Stimulated activated CD4-positive, alpha-beta T cell treated with anti-CD3 and anti-CD28 coated beads, Interleukin-4, amount 100 ng/mL, for 48 hours (primary cell): ENCODE measurements at regions not wholly inside any gene's neighbourhood (a gene's known extent, or its start where the extent isn't known, plus 50 kb on each side); places are given as distances from the start of the nearest gene placed in this dataset.
"Not testable (repeated sequence)": the region's sequence is repeated elsewhere in the genome, so short reads cannot be mapped to it uniquely, and the experiment has no call there.

Experiments
- DNase-seq, 2 donors: peaks; one replicate each; pipeline ENCODE4 v3.0.0-alpha.2; 2020; ENCODE audit warnings: low read depth in 2 of 2

DNA sequence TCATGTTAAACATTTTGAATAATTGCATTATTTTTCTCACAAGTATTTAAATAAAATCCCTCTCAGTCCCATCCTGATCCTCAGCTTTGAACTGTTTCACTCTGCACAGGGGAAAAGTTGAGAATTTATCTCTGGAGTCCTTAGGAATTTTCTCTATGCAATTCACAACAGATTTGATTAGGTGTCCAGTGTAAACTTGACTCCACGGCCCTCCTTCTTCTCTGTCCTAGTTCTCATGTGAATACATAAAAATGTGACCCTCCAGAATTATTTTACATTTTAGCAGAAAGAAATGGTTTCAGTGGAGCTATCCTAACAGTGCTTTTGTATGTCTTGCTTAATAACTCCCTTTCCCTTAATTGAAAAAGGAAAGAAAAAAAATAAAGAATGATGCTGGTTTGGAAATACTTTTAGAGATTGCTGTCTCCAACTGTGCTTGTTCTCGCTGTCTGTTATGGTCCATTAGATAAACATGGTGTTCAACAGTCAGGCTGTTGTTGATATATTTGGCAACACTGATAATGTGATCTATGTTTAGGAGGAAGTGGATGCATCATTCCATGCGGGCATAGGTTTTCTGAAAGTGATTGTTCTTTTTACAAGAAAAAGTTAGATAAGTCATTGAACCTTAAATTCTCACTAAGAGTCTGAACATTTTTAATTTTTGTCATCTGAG is 599.4 kb upstream of the CITED2 start:
- no peak for DNase-seq

DNA sequence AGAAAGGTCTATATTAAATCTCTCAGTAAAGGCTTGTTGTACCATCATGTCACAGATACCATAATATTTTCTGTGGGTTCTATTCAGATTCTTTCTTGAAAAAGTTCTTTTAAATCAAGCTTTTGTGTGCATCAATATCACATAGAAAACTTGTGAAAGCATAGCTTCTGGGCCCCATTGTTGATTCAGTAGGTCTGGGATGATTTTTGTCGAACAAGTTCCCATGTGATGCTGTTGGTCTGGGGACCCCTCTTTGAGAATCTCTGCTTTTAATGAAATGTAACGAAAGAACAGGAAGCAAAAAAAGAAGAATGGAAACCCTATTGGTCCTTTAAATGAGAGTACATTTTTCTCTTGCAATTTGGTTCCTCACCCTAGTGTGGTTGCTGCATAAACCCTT is 597.7 kb upstream of the CITED2 start:
- DNase-seq: no peak

DNA sequence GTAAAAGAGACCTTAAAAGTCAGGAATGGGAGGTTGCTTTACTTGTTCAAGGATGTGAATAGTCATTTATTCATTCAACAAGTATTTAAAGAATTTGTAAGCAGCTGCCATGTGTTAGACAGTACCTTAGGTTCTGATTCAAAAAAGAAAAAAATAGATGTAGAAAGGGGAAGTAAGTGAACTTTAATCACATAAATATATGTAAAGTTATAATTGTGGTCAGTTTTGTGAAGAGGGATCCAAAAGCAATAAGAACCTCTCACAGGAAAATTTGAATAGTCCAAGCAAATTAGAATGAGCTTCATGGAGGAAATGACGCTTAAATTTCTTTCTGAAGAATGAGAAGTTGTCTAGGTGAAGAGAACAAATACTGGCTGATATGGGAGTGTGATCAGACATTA is 596.1 kb upstream of the CITED2 start:
- DNase-seq: no peak

DNA sequence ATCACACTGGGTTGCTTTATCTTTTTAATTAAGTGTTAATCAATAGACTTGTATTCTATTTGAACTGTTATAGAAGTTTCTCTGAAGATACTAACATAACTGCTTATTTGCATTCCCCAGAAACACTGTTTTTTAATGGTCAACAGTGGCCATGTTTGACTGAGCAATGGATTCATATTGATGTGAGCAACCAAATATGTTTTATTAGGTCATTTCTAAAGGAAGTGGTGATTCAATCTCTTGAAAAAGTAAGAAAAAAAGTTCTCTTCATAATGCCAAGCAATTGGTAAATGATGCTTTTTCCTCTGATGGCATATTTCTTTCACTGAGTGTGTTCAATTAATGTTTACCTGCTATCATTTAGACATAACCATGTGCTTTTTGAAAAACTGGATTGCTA is 593.0 kb upstream of the CITED2 start:
- no peak for DNase-seq

DNA sequence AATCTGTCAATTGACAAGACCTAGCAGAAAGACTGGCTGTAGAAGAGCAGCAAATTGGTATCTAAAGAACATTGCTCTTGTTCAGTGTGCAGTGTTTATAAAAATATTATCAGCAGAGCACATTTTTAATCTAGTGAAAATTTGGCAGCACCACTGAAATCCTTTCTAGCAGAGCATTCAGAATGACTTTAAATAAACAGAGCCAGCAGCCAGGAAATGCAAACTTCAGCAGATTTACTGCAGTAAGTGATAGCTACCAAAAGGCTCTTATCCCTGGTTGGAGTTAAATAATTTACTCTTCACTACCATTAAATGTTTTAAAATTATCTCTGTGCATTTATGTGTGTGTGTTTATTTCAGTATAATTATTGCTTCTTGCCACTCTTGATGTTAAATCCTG is 590.9 kb upstream of the CITED2 start:
- DNase-seq: no peak

DNA sequence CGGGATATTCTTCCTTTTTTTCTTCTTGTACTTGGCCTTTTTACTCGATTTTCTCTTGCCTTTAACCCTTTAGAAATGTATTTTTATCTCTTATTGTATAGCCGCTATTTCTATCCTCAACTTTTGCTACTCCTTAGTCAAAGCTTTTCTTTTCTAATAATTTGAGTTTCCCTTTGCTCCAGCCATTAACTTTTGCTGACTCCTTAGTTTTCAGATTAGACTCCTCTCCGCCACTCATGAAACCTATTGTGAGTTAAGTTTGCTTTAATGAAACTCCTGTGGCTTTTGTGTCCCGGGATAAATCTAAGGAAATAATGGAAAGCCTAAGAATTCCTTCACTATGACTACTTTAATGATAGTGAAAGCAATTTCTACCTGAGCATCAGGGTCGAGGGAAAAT is 590.3 kb upstream of the CITED2 start:
- DNase-seq: no peak

DNA sequence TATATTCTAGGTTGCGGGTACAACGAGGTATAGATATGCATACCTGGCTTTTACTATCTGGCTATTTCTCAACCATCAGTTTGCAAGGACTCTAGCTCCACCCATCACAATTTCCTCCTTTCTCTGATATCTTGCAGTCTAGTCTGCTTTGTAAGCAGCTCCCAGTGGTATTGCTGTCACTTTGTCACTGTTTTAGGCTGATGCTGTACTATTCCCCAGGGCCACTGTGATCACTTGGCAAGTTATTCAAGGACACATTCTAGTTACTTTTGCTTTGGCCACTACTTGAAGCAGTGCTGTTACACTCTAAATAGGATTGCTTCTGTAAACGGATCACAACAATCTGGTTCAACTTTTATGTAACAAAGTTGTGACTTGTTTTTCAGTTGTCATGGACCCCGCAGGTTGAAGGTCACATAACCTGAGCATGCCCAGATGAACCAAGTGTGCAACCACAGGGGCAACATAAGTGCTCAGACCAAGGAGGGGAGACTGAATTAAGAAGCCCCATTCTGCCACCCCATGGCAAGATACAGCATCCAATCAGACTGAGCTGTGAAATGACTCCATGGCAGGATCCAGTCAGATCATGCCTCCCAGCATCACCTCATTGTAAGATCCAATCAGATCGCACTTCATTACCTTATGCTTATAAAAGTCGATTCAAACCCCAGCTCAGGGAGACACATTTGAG is 588.4 kb upstream of the CITED2 start:
- DNase-seq: no peak

DNA sequence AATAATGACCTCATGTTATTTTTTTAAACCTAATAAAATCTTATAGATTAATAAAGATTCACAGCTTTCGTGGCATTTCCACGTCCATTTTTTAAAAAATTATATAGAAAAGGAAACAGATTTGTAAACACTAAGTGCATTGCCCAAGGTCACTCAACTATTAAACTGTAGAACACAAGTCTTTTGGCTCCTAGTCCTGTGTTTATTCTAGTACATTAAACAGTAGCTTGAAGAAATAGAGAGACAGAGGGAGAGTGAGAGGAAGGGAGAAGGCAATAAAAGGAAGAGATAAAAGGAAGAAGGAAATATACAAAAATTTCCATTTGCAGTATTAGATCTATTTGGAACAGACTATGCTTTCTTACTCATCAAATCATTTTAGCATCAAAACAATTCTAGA is 586.7 kb upstream of the CITED2 start:
- DNase-seq: no peak

DNA sequence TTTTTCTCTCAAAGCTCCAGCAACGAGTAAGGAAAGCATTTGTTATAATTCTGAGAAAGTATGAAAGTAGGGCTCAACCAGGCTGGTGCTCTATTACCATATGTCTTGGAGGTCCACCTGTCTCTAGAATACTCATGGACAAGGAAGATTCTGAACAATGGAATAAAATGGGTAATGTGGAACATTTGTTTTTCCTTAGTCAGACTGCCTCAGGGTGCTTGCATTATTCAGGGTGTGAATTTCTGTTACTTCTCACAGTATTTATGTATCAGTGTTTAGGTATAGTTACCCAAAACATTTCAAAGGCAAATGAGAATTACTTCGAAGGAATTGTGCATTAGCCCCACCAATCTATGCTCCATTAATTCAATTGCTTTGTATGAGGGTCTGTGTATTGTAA is 586.2 kb upstream of the CITED2 start:
- no peak for DNase-seq

DNA sequence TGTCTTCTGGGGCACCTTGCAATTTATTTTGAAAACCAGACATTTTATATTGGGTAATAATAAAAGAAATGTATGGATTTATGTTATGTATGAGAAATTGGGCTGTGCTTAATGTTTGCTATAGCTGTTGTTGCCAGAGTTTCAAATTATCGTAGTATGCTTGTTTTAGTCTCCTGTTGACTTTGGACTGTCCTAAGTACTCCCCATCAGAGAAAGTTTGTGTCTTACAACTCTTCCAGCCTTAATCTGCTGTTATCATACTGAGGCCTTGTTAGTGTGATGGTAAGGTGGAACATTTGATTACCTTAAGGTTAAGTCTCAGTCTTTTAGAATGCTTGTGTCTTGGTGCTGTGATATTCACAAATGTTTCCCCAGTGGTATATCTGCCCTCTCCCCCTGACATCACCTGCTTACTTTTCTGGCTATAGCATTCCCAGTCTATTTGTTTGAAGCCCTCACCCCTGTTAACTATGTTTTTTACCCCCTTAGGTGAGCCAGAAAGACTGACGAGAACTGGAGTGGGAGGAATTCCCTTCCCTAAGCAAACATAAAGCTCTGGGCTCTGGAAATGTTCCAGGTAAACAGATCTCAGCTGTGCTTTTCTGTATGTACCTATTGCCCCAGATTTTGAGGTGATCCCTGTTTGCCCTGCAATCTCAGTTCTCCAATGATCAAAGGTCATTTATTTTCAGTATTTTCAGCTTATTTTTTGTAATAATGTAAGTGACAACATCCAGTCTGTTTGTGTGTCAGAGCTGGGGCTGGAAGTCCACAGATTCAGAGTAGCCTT is 581.1 kb upstream of the CITED2 start:
- DNase-seq: no peak

DNA sequence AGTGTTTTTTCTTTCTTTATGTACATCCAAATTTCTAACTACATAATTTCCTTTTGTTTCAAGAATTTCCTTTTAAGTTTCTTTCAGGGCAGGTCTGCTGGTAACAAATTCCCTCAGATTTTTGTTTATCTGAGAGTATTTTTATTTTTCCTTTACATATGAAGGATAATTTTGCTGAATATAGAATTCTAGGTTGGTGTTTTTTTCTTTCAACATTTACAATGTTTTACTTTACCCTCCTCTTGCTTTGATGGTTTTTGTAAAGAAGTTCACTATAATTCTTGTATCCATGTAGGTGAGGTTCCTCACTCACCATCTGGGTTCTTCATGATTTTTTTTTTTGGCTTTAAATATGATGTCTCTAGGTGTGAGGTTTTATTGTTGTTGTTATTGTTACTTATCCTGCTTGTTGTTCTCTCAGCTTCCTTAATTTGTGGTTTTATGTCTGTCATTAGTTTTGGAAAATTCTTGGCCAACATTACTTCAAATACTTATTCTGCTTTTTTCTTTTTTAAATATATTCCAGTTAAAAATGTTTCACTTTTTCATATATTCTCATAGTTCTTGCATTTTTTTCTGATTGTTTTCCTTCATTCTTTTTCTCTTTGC is 580.1 kb upstream of the CITED2 start:
- no peak for DNase-seq

DNA sequence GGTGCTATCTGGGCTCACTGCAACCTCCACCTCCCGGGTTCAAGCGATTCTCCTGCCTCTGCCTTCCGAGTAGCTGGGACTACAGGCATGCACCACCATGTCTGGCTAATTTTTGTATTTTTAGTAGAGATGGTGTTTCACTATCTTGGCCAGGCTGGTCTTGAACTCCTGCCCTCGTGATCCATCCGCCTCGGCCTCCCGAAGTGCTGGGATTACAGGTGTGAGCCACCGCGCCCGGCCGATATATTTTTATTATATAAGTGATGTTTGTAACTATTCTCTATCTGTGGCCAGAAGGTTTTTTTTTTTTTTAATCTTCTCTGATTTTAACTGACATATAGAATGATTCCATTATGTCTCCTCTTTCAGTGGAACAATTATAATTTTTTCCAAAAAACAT is 579.3 kb upstream of the CITED2 start:
- DNase-seq: not testable (repeated sequence)

DNA sequence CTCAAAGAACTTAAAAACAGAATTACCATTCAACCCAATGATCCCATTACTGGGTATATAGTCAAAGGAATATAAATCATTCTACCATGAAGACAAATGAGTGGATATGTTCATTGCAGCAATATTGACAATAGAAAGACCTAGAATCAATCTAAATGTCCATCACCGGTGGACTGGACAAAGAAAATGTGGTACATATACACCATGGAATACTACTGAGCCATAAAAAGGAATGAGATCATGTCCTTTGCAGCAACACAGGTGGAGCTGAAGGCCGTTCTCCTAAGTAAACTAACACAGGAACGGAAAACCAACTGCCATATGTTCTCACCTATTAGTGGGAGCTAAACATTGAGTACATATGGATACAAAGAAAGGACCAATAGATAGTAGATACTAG is 576.7 kb upstream of the CITED2 start:
- DNase-seq: no peak

DNA sequence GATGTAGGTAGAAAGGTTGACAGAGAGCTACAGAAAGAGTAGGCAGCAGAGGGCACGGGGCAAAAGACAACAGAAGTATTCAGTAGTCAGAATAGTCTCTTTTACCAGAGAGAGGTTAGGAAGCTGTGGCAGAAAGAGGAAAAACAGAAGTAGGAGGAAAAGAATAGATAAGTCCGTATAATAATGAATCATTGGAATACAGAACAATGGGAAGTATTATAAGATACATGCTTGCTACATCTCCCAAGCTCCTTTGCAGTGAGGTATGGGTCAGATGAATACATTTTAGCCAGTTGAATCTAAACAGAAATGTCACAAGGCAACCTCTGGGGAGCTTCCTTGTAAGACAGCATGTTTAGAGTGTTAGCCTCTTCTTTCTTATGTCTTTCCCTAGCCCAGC is 570.5 kb upstream of the CITED2 start:
- no peak for DNase-seq

DNA sequence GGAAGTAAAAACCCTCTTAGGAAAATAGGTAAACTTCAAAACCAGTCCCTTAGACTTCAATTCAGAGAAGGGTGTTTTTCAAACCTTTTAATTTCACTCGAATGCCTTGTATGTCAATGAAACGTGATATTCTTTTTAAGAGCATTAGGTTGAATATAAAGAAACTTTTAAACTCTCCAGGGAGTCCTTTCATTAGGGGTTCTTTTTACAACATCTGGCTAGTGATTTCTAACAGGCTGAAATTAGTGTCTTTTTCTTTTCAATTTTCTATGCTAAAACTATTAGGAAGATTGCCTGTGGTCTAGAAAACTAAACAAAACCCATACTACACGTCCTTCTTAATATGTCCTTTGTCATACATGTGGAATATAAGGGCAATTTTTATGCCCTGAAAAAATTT is 569.7 kb upstream of the CITED2 start:
- DNase-seq: no peak

DNA sequence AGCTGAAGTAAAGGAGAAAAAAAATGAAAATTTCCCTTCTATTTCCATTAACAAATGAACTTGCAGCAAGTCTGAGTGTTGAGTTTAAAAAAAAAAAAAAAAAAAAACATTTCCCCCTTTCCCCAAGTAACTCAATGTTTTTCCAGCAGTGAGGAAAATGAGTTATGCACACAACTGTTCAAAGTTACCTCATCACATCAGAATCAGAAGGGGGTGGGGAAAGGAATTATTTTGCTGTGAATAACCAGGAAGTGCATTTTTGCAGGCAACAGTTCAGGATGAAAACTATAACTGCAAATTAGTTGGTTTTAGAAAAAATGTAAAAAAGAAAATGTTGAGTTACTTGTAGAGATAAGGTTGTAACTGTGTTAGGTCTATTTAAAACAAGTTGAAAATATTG is 568.9 kb upstream of the CITED2 start:
- no peak for DNase-seq

DNA sequence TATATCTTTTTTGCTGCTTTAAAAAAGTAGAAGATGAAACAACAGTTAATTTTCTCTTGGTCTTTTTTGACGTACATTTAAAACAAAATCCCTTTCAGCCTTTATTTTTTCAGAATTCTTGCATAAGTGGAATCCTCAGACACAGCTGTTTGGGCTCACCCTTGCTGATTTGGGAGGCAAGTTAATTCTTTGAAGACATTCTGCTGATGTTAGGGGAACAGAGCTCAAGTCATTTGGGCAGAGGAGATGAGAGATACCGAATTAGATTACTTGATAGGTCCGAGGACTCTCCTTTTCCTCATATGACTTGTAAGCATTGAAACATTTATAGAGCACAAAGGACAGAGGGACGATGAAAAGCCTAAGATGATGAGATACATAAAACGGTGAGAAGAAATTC is 567.9 kb upstream of the CITED2 start:
- no peak for DNase-seq

DNA sequence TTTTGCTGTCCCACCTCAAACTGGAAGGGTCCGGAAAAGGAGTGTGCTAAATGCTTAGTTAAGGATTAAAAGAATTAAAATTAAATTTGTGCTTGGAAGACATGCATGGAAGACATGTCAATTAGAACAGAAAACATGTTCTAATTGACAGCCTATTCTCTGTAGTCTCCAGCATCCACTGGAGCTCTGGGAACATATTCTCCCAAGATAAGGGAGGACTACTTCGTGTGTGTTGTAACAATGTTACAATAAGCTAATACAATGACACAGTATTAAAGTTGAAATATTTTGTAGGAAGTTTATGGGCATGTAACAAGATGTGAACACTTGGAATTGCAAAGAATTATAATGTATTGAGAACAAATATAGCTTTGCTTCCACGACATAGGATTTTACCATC is 567.4 kb upstream of the CITED2 start:
- DNase-seq: no peak

DNA sequence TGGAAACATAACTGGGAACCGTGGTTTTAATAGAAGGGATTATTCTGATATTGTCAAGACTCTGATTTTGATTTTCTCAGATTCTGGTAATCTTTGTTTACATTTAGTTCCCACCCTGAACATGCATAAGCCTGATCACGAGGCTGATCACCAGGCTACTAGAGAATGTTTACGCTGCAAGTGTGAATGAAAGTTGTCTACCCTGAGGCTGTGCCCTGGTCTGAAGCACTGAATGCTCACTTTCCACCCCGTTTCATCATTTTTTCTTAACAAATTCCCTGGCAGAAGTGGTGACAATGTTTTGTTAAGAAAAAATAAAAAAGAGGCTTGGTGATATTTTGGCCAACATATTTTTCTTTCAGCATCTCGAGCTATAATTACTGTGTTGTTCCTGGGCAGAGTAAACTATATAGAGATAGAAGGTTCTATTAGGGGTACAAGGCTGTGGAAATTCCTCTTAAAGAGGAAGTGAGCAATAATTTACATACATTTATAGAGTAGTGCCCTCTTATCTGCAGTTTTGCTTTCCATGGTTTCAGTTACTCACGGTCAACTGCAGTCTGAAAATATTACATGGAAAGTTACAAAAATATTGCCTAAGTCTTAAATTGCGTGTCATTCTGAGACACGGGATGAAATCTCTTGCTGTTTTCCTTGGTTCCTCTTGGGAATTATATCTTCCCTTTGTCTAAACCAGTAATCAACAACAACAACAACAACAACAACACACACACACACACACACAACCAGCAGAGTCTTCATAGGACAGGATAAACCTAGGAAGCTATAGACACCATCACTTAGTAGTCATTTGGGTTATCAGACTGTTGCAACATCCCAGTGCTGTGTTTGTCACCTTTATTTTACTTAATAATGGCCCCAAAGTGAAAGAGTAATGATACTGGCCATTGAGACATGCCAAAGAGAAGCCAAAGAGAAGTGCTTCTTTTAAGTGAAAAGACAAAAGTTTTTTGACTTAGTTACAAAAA is 566.6 kb upstream of the CITED2 start:
- DNase-seq: no peak

DNA sequence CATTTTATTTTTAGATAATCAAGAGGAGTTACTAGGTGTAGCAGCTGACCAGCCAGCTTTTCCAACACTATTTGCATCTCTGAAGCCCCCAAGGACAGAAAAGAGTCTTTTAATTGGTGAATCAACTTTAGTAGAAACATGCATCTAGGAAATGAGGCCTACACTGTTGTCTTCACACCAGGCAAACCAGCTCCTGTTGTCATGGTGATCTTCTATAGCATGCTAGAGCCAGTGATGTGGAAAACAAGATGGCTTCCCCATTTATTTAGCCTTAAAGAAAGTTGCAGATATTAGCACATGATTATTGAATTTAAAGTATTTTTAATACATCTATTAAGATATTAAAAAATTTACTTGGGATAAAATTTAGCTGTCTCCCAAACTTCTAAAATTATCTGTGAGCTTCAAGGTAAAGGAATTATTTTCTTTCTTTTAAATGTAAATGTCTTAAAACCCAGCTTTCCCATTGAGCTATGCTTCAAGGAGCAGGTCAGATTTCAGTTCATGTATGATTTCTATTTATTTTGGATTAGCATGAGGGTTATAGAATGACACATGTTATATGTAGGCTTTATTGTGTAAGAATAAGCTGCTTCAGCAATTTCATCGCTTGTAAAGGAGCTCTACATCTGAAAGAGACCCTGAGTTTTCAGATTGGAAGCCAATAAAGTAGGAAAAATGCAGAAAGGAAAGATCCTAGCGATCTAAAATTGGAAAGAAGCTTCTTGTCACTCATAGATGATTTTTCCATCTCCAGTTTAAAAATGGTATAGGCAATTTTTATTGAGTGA is 564.9 kb upstream of the CITED2 start:
- DNase-seq: no peak

DNA sequence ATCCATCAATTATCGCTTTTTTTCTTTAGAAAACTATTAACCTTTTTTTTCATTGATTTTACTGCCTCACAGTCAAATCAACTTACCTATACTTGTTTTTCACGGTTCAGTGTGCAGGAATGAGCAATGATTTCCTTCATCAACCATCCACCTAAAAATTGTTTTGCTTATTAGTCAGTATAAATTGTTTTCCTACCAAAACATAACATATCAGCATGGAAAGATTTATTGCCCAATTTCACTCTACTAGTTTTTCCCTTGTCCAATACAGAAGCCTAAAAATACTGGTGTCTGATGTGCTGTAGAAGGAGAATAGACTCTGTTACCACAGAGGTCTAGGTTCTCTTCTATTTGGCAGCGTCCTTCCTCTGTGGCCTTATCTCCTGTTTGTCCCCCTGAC is 558.2 kb upstream of the CITED2 start:
- DNase-seq: no peak
